DOHH2 (cell line): ENCODE measurements at regions not wholly inside any gene's neighbourhood (a gene's known extent, or its start where the extent isn't known, plus 50 kb on each side); places are given as distances from the start of the nearest gene placed in this dataset.

ENCODE experiments used
- CTCF ChIP-seq: fragments of 200-600 bp; sonication (generic); IDR thresholded peaks from one replicate; pipeline ENCODE4 v1.5.1; 2014; ENCODE audit warnings: antibody characterized with exemption, mild to moderate bottlenecking, low read depth, low read length; ENCODE audit not compliant: poor library complexity, severe bottlenecking
- EZH2phosphoT487 ChIP-seq: fragments of 200-600 bp; sonication (generic); IDR thresholded peaks from 2 replicates; pipeline ENCODE4 v1.6.1; 2017; ENCODE audit warnings: borderline replicate concordance, mild to moderate bottlenecking, antibody characterized with exemption, low read length, moderate library complexity, mixed read lengths

GRCh38 chr17:79233916-79234551, 159.4 kb downstream of the ENGASE start:
- TF ChIP-seq CTCF (no peak), EZH2phosphoT487 (no peak)
